ENCODE measurements at regions not wholly inside any gene's neighbourhood (a gene's known extent, or its start where the extent isn't known, plus 50 kb on each side); places are given as distances from the start of the nearest gene placed in this dataset.
"Not testable (repeated sequence)": the region's sequence is repeated elsewhere in the genome, so short reads cannot be mapped to it uniquely, and the experiment has no call there.

- intact Hi-C loops (cut with DNase I), result no loop called here
- ATAC-seq (ENCODE audit: poor library complexity) (no peak), DNase-seq (no peak)
These were observed 145.6 kb upstream of the ID4 start for GRCh38 chr6:19691465-19692167.

GRCh38 chr6:19692506-19693298 lies 144.5 kb upstream of the ID4 start:
- no peak for DNase-seq
- intact Hi-C loops (cut with DNase I), result no loop called here
- ATAC-seq (ENCODE audit: poor library complexity), result no peak

GRCh38 chr6:19694697-19695096 lies 142.5 kb upstream of the ID4 start:
- no peak for DNase-seq
- ATAC-seq (ENCODE audit: poor library complexity), result no peak
- intact Hi-C loops (cut with DNase I), result no loop called here

GRCh38 chr6:19697744-19698290 lies 139.4 kb upstream of the ID4 start:
- intact Hi-C loops (cut with DNase I), result no loop called here
- no peak for DNase-seq
- no peak for ATAC-seq (ENCODE audit: poor library complexity)

- ATAC-seq (ENCODE audit: poor library complexity) (no peak), DNase-seq (no peak)
- intact Hi-C loops (cut with DNase I), result no loop called here
These were observed 137.2 kb upstream of the ID4 start for GRCh38 chr6:19699932-19700331.

- DNase-seq, result no peak
- ATAC-seq (ENCODE audit: poor library complexity), result no peak
- intact Hi-C loops (cut with DNase I), result no loop called here
These were observed 131.6 kb upstream of the ID4 start for GRCh38 chr6:19705606-19706005.

- DNase-seq (no peak), ATAC-seq (ENCODE audit: poor library complexity) (no peak)
- intact Hi-C loops (cut with DNase I), result no loop called here
These were observed 125.0 kb upstream of the ID4 start for GRCh38 chr6:19712012-19712688.

GRCh38 chr6:19712998-19713397 lies 124.2 kb upstream of the ID4 start:
- no peak for ATAC-seq (ENCODE audit: poor library complexity)
- no peak for DNase-seq
- intact Hi-C loops (cut with DNase I), result no loop called here

- ATAC-seq (ENCODE audit: poor library complexity), result no peak
- intact Hi-C loops (cut with DNase I), result no loop called here
These were observed 123.8 kb upstream of the ID4 start for GRCh38 chr6:19713411-19713810.

GRCh38 chr6:19713984-19714383 lies 123.2 kb upstream of the ID4 start:
- DNase-seq, result no peak
- no peak for ATAC-seq (ENCODE audit: poor library complexity)
- intact Hi-C loops (cut with DNase I), result no loop called here

More at GRCh38 chr6:19713411-19713810, 123.8 kb upstream of the ID4 start:
- no peak for DNase-seq

GRCh38 chr6:19714434-19715166 lies 122.6 kb upstream of the ID4 start:
- DNase-seq (no peak), ATAC-seq (ENCODE audit: poor library complexity) (no peak)
- intact Hi-C loops (cut with DNase I), result no loop called here

GRCh38 chr6:19715167-19715551 lies 122.0 kb upstream of the ID4 start:
- no peak for ATAC-seq (ENCODE audit: poor library complexity)
- intact Hi-C loops (cut with DNase I), result no loop called here
- no peak for DNase-seq

- intact Hi-C loops (cut with DNase I), result no loop called here
- DNase-seq, result no peak
- no peak for ATAC-seq (ENCODE audit: poor library complexity)
These were observed 117.5 kb upstream of the ID4 start for GRCh38 chr6:19719691-19720128.

GRCh38 chr6:19721766-19722377 lies 115.3 kb upstream of the ID4 start:
- no peak for DNase-seq
- no peak for ATAC-seq (ENCODE audit: poor library complexity)
- intact Hi-C loops (cut with DNase I), result no loop called here

- intact Hi-C loops (cut with DNase I), result no loop called here
- ATAC-seq (ENCODE audit: poor library complexity), result no peak
These were observed 114.2 kb upstream of the ID4 start for GRCh38 chr6:19722999-19723398.

GRCh38 chr6:19723545-19723944 lies 113.6 kb upstream of the ID4 start:
- ATAC-seq (ENCODE audit: poor library complexity), result no peak
- DNase-seq, result no peak
- intact Hi-C loops (cut with DNase I), result no loop called here

More at GRCh38 chr6:19722999-19723398, 114.2 kb upstream of the ID4 start:
- no peak for DNase-seq

- intact Hi-C loops (cut with DNase I); DNase-seq; ATAC-seq (ENCODE audit: poor library complexity): not testable (repeated sequence)
These were observed 111.7 kb upstream of the ID4 start for GRCh38 chr6:19725436-19725835.

- no peak for DNase-seq
- ATAC-seq (ENCODE audit: poor library complexity), result no peak
- intact Hi-C loops (cut with DNase I), result no loop called here
These were observed 105.9 kb upstream of the ID4 start for GRCh38 chr6:19731282-19731681.
